ENCODE measurements at regions not wholly inside any gene's neighbourhood (a gene's known extent, or its start where the extent isn't known, plus 50 kb on each side); places are given as distances from the start of the nearest gene placed in this dataset.

- DNase-seq: no peak
Observed at GRCh38 chr5:61969755-61970154, 336.3 kb upstream of the KIF2A start.

DNA sequence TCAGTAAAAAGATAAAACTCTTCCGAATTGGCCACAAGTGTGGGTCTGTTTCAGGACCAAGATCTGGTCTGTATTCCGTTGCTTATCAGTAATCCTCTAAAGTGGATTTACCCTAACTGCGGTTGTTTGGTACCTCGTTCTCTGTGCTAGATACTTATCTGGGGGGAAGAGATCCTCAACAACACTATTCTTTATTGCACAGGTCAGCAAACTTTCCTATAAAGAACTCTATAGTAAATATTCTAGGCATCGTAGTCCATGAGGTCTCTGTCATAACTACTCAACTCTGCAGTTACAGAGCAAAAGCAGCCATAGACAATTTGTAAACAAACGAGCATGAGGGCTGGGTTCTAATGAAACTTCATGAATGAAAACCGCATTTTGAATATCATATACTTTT, 335.8 kb upstream of the KIF2A start:
- no peak for DNase-seq

GRCh38 chr5:61974680-61975079, 331.3 kb upstream of the KIF2A start:
- DNase-seq: no peak

- no peak for DNase-seq
Observed at GRCh38 chr5:61981886-61982285, 324.1 kb upstream of the KIF2A start.

DNA sequence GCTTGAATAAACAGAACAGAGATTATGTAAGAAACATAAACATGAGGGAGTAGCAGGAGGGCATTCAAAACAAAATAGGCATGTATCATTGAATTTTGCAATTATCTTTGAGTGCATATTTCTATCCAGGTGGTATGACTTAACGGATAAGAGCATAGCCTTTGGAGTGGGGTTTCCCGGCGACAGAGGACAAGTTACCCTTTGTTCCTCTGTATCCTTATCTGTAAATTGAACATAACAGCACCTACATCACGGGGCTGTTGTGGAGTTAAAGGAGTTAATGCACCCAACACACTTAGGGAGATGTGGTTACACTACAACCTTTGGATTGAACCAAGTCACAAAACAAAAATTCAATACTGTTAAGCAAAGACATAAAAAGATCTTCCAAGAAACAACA, 314.6 kb upstream of the KIF2A start:
- DNase-seq: no peak

GRCh38 chr5:61991866-61992265, 314.1 kb upstream of the KIF2A start:
- DNase-seq: no peak

- no peak for DNase-seq
Observed at GRCh38 chr5:61993295-61993927, 312.6 kb upstream of the KIF2A start.

- DNase-seq: no peak
Observed at GRCh38 chr5:61994171-61994570, 311.8 kb upstream of the KIF2A start.

- DNase-seq: no peak
Observed at GRCh38 chr5:61995486-61995885, 310.5 kb upstream of the KIF2A start.

- no peak for DNase-seq
Observed at GRCh38 chr5:61999371-61999770, 306.6 kb upstream of the KIF2A start.

DNA sequence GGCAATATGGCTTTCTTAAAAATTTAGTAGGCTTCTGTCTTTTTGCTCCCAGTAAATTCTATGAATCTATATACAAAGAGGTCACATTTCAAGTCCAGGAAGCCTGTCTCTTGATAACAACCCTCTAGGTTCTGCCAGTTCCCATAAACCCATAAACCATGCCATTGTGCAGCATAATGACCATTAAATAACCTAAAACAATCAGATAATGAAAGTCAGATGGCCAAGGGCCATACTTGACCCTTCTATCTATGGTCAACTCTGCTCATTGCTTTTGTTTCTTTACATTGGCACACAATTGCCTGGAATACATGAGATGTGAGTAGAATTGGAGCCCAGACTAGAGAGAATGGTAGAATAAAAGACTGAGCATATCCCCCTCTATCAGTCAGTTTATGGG, 305.4 kb upstream of the KIF2A start:
- no peak for DNase-seq

DNA sequence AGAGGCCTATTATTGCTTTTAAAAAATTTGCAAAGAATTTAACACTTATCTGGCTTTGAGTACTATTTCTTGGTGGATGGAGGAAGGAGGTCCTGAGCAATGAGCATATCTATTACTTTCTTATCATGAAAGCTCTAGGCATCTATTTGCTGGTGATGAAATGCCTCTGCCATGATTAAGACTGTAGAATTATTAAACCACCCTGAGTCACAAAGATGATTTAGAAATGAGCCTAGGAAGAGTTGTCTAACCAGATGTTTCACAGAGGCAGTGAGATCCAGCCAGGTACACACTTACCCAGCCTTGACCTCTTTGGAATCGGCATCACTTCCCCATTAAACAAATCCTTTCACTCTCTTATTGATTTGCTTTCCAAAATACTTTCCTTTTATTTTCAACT, 304.4 kb upstream of the KIF2A start:
- DNase-seq: no peak

DNA sequence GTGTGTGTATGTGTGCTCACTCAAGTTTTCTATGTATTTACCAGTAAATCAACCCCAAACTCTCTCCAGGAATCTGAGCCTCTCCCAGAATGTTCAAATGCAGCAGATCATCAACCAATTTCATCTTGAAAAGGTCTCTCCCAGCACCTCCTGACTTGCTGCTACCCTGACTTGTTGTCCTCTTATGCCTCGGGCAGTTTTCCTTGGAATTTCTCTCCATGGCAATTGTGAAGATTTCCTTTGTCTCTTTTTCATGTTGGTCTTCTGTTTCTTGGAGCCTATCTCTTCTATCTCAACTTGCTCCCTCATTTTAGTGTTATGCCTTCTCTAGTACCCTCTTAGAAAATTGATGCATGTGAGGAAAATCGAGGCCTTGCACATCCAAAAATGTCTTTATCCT, 303.6 kb upstream of the KIF2A start:
- DNase-seq: no peak

DNA sequence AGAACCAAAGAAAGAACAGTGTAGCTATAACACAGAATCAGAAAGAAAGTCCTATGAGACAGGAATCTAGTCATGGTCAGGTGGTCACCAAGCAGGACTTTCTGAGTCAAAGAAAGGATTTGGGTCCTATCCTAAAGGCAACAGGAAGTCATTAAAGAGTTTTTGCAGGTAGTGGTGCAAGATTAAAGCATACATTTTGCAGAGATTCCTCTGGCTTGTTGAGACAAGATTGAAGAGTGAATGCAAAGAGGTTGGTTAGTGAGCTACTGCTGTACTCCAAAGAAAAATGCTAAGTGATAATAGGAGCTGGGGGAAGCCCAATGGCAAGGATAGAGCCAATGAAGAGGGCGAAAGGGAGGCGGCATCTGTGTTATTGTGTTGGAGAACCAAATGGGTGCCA, 300.5 kb upstream of the KIF2A start:
- DNase-seq: no peak

- DNase-seq: no peak
Observed at GRCh38 chr5:62007457-62007856, 298.5 kb upstream of the KIF2A start.

DNA sequence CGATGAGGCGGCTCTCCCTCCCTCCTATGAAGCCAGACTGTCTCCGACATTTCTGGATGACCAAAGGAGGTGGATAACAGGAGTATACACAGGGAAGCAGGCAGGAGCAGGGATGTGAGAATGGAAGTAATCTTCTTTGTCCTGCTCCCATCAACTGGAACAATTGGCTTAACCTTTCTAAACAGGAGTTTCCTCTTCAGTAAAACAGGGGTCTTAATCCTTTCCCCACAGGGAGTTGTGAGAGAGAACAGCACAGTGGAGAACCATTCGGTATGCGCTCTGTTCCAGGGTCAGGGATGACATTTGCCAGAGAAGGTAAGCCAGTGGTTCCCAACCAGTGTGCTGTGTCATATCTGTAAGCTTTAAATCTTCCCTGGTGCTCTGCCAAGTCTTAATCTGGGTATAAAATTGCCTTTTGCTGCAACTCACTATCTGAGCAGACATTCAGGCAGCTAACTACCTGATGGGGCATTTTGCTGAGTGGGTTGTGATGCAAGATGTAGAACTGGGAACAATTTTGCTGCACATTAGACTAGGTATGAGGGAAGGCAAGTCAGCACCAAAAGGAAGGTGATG, 294.8 kb upstream of the KIF2A start:
- no peak for DNase-seq

DNA sequence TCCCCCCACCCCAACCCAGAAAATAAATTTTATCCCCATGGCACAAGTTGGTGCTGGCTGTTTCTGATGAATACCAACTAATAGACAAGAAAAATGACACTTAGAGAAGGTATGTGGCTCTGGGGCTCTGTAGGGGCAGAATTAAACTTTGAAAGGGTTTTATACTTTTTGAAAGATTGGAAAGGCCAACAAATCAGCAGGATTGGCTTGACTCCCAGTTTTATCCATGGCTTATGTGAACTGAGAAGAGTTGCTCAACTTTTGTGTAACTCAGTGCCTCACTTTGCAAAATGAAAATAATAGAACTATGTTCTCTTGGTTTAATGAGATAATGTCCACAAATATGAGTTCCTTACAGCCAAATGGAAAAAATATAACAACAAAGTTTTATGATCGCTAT, 288.9 kb upstream of the KIF2A start:
- no peak for DNase-seq

DNA sequence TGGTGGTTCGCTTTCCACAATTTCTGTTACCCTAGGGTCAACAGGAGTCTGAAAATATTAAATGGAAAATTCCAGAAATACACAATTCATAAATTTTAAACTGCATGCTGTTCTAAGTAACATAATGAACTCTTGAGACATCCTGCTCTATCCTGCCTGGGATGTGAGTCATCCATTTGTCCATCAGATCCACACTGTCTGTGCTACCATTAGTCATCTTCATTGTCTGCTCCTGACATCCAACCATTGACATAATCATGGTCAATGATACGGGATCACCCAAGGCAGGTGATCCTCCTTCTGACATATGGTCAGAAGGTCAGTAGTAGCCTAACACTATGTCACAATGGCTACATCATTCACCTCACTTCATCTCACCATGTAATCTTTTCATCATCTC, 276.7 kb upstream of the KIF2A start:
- DNase-seq: no peak

GRCh38 chr5:62030326-62030725, 275.7 kb upstream of the KIF2A start:
- no peak for DNase-seq

DNA sequence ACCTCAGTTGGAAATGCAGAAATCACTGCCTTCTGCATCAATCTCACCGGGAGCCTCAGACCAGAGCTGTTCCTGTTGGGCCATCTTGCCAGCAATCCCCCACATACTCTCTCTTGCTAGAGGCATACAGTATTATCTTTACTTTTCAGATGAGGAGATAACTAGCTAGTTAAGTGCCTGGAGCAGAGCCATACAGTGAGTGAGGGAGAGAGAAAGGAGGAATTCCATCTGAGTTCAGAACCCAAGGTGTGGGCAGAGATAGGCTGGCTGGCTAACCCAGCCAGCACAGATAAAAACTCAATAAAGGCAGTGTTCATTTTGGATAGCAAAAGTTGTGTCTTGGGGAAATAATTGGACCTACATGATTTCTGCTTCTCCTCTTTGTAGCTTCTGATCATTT, 268.0 kb upstream of the KIF2A start:
- DNase-seq: no peak

GRCh38 chr5:62041156-62041756, 264.8 kb upstream of the KIF2A start:
- no peak for DNase-seq

- no peak for DNase-seq
Observed at GRCh38 chr5:62042007-62042406, 264.0 kb upstream of the KIF2A start.

DNA sequence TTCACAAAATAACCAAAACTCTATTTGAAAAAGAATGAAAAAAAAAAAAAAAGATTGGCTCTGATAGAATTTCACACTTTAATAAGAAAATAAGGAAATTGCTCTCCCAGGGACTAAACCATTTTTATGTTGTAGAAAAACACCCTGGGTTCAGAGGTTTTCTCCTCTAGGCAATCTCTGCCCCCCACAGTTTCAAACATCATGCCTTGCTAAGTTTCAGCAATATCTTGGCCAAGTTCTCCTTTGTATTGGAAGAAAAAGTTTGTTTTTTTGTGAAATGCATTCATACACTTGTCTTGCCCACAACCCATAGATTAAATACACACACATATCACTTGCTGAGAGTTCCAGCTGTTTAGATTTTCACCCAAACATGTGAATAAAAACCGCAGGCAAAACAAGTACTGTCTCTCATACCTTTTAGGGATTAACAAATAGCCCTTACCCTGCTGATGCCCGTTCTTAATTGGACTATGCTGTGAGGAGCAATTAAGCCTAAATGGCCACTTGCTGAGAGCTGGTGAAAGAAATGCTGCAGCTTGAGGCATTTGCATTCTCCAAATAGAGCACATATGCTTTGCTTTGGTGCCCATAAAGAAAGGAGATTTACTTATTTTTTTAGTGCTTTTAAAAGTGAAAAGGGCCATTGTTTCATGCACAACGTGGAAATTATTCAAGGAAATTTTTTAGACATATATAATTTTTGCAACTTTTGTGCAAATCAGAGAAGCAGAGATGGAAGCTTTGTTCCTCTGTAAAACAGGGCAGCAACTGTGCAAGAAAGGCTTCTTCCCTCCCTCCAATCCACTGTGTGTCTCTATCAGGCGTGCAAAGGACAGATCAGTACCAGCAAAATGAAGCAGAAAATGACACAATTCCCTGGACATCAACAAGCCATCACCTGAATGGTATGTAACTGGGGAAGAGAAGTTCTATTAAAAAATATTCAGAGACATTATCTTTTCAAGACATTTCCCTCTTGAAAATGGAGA, 262.4 kb upstream of the KIF2A start:
- no peak for DNase-seq

GRCh38 chr5:62044989-62045388, 261.0 kb upstream of the KIF2A start:
- no peak for DNase-seq
